ENCODE measurements at regions not wholly inside any gene's neighbourhood (a gene's known extent, or its start where the extent isn't known, plus 50 kb on each side); places are given as distances from the start of the nearest gene placed in this dataset.
A peak's percentile ranks its signal among the peaks of the same experiment; 100 is the strongest.

- no peaks in the 10 kb centered on the region for H3K4me1 ChIP-seq (ENCODE audit: control insufficient read depth, extremely low read depth, insufficient read depth, low read length)
These were observed 62.1 kb upstream of the PHACTR1 start for GRCh38 chr6:12654514-12654913.

DNA sequence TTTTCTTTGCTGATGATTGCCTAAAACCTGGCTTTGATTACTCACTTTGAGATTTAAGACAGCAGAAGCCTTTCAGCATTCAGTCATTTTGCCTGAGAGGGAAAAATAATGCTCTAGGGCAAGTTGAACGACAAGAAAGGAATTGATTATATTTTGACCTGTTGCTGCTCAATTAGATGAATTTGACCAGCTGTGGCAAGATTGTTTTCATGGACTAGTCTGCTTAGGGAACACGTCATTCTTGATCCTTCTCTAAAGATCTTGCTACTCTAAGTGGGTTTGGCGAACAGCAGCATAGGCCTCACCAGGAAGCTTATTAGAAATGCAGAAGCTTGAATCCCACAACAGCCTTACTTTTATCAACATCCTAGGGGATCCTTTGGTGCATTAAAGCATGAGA is 59.7 kb upstream of the PHACTR1 start:
- Histone ChIP-seq H3K27me3 (ENCODE audit: control insufficient read depth, insufficient read depth, low read length) (no peaks in the 10 kb centered on the region), H2AFZ (ENCODE audit: low read length) (no peak overlapping the region), H3K79me2 (ENCODE audit: control insufficient read depth, insufficient read depth, low read length) (no peaks in the 10 kb centered on the region), H3K4me2 (ENCODE audit: extremely low read depth, insufficient read depth, low read length) (no peak overlapping the region), H3K4me1 (ENCODE audit: control insufficient read depth, extremely low read depth, insufficient read depth, low read length) (no peaks in the 10 kb centered on the region), H4K20me1 (ENCODE audit: control insufficient read depth, extremely low read depth, insufficient read depth, low read length) (no peaks in the 10 kb centered on the region), H3K9ac (ENCODE audit: insufficient read depth, low read length) (no peak overlapping the region), H3K27ac (ENCODE audit: insufficient read depth, low read length) (no peak overlapping the region), H3K9me3 (ENCODE audit: control insufficient read depth, insufficient read depth, low read depth, low read length) (no peaks in the 10 kb centered on the region), H3K4me3 (replicated peaks in 1 of 4; ENCODE audit: control extremely low read depth in 1 of 4, insufficient read depth in 1 of 4, low read depth in 3 of 4, low read length in 4 of 4) (no peak overlapping the region), H3K36me3 (ENCODE audit: control insufficient read depth, insufficient read depth, low read length) (no peaks in the 10 kb centered on the region)
- DNase-seq (ENCODE audit: low read depth in 2 of 2): peak in 1 of 2 donors; percentile 1
- TF ChIP-seq, protein P1, sequence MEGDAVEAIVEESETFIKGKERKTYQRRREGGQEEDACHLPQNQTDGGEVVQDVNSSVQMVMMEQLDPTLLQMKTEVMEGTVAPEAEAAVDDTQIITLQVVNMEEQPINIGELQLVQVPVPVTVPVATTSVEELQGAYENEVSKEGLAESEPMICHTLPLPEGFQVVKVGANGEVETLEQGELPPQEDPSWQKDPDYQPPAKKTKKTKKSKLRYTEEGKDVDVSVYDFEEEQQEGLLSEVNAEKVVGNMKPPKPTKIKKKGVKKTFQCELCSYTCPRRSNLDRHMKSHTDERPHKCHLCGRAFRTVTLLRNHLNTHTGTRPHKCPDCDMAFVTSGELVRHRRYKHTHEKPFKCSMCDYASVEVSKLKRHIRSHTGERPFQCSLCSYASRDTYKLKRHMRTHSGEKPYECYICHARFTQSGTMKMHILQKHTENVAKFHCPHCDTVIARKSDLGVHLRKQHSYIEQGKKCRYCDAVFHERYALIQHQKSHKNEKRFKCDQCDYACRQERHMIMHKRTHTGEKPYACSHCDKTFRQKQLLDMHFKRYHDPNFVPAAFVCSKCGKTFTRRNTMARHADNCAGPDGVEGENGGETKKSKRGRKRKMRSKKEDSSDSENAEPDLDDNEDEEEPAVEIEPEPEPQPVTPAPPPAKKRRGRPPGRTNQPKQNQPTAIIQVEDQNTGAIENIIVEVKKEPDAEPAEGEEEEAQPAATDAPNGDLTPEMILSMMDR (conservative IDR thresholded peaks at IDR 0.05 in 1 of 2, IDR thresholded peaks at IDR 0.05 in 1 of 2; ENCODE audit: low read depth in 1 of 2, low read length in 2 of 2): no peak
- no peak for TF ChIP-seq EZH2 (IDR thresholded peaks at IDR 0.05; ENCODE audit: low read length, missing control alignments)

More at GRCh38 chr6:12654514-12654913, 62.1 kb upstream of the PHACTR1 start:
- Histone ChIP-seq H3K9me3 (ENCODE audit: control insufficient read depth, insufficient read depth, low read depth, low read length) (no peaks in the 10 kb centered on the region), H3K27ac (ENCODE audit: insufficient read depth, low read length) (no peak overlapping the region), H4K20me1 (ENCODE audit: control insufficient read depth, extremely low read depth, insufficient read depth, low read length) (no peaks in the 10 kb centered on the region), H3K79me2 (ENCODE audit: control insufficient read depth, insufficient read depth, low read length) (no peaks in the 10 kb centered on the region), H3K4me3 (replicated peaks in 1 of 4; ENCODE audit: control extremely low read depth in 1 of 4, insufficient read depth in 1 of 4, low read depth in 3 of 4, low read length in 4 of 4) (no peak overlapping the region), H3K4me2 (ENCODE audit: extremely low read depth, insufficient read depth, low read length) (no peak overlapping the region), H3K36me3 (ENCODE audit: control insufficient read depth, insufficient read depth, low read length) (no peaks in the 10 kb centered on the region), H2AFZ (ENCODE audit: low read length) (no peak overlapping the region), H3K9ac (ENCODE audit: insufficient read depth, low read length) (no peak overlapping the region), H3K27me3 (ENCODE audit: control insufficient read depth, insufficient read depth, low read length) (no peaks in the 10 kb centered on the region)
- TF ChIP-seq, protein P1 (conservative IDR thresholded peaks at IDR 0.05 in 1 of 2, IDR thresholded peaks at IDR 0.05 in 1 of 2; ENCODE audit: low read depth in 1 of 2, low read length in 2 of 2): no peak
- TF ChIP-seq EZH2 (IDR thresholded peaks at IDR 0.05; ENCODE audit: low read length, missing control alignments): no peak
- DNase-seq (ENCODE audit: low read depth in 2 of 2): no peak

GRCh38 chr6:12657884-12658283 is 58.7 kb upstream of the PHACTR1 start:
- H3K27me3 ChIP-seq (ENCODE audit: control insufficient read depth, insufficient read depth, low read length): no peaks in the 10 kb centered on the region
- no peak for DNase-seq (ENCODE audit: low read depth in 2 of 2)
- no peak for TF ChIP-seq EZH2 (IDR thresholded peaks at IDR 0.05; ENCODE audit: low read length, missing control alignments)
- TF ChIP-seq, protein P1 (conservative IDR thresholded peaks at IDR 0.05 in 1 of 2, IDR thresholded peaks at IDR 0.05 in 1 of 2; ENCODE audit: low read depth in 1 of 2, low read length in 2 of 2): no peak
- no peak overlapping the region for H3K27ac ChIP-seq (ENCODE audit: insufficient read depth, low read length)
- no peak overlapping the region for H3K4me3 ChIP-seq (replicated peaks in 1 of 4; ENCODE audit: control extremely low read depth in 1 of 4, insufficient read depth in 1 of 4, low read depth in 3 of 4, low read length in 4 of 4)
- no peaks in the 10 kb centered on the region for H3K79me2 ChIP-seq (ENCODE audit: control insufficient read depth, insufficient read depth, low read length)
- H3K4me2 ChIP-seq (ENCODE audit: extremely low read depth, insufficient read depth, low read length): no peak overlapping the region
- no peaks in the 10 kb centered on the region for H3K36me3 ChIP-seq (ENCODE audit: control insufficient read depth, insufficient read depth, low read length)
- H3K9ac ChIP-seq (ENCODE audit: insufficient read depth, low read length): no peak overlapping the region
- H2AFZ ChIP-seq (ENCODE audit: low read length): no peak overlapping the region
- H3K9me3 ChIP-seq (ENCODE audit: control insufficient read depth, insufficient read depth, low read depth, low read length): no peaks in the 10 kb centered on the region
- H4K20me1 ChIP-seq (ENCODE audit: control insufficient read depth, extremely low read depth, insufficient read depth, low read length): no peaks in the 10 kb centered on the region
- H3K4me1 ChIP-seq (ENCODE audit: control insufficient read depth, extremely low read depth, insufficient read depth, low read length): no peaks in the 10 kb centered on the region

All from fibroblast of lung (primary cell).